OCI-LY1 (cell line): ENCODE measurements at regions not wholly inside any gene's neighbourhood (a gene's known extent, or its start where the extent isn't known, plus 50 kb on each side); places are given as distances from the start of the nearest gene placed in this dataset.

Experiments used
- EZH2 ChIP-seq: fragments of 200-600 bp; sonication (generic), shearing (Covaris generic); IDR thresholded peaks from 2 replicates; pipeline ENCODE4 v1.8.0; 2017; ENCODE audit warnings: borderline replicate concordance, mixed run types, mild to moderate bottlenecking, antibody characterized with exemption, low read length, moderate library complexity, mixed read lengths
- TF ChIP-seq, protein P1 (sequence below): fragments of 200-600 bp; sonication (generic), shearing (Covaris generic); IDR thresholded peaks from 2 replicates; pipeline ENCODE4 v1.5.1; 2017; ENCODE audit warnings: mild to moderate bottlenecking, antibody characterized with exemption, low read length, moderate library complexity, mixed read lengths

DNA sequence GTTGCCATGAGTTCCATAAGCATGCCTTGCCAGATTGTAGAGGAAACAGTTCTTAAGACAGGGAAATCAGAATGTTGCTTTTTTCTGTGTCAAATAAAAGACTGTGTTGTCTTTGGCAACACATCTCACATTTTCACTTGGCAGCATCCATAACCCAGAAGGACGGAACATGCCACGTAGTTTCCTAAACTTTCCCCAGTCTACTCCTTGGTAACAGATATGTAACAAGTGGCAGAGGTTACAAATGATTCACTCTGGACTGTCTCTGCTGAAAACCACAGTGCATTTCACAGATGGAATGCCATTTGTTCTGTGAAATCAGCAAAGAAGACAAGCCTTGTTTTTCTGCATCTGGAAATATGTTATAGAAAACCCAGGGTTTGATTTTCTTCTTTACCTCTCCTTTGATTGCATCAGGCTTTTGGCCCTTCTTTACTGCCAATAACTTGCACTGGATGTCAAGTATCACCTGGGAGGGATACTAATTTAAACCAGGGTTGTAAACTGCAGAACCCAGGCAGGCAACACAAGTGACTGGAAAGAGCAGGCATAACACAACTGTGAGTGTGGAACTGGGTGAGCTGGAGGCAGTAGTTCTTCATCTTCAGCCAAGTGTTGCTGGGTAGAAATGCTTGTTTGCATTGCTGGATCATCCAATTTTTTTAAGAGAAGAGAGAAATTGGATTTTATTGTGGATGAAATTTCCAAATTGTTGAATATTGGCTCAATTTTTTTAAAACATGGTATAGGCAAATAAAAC, 124.4 kb upstream of the FOXB1 start:
- TF ChIP-seq, protein P1, sequence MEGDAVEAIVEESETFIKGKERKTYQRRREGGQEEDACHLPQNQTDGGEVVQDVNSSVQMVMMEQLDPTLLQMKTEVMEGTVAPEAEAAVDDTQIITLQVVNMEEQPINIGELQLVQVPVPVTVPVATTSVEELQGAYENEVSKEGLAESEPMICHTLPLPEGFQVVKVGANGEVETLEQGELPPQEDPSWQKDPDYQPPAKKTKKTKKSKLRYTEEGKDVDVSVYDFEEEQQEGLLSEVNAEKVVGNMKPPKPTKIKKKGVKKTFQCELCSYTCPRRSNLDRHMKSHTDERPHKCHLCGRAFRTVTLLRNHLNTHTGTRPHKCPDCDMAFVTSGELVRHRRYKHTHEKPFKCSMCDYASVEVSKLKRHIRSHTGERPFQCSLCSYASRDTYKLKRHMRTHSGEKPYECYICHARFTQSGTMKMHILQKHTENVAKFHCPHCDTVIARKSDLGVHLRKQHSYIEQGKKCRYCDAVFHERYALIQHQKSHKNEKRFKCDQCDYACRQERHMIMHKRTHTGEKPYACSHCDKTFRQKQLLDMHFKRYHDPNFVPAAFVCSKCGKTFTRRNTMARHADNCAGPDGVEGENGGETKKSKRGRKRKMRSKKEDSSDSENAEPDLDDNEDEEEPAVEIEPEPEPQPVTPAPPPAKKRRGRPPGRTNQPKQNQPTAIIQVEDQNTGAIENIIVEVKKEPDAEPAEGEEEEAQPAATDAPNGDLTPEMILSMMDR: no peak
- TF ChIP-seq EZH2: no peak
